Astrocyte of the cerebellum (primary cell): ENCODE measurements at regions not wholly inside any gene's neighbourhood (a gene's known extent, or its start where the extent isn't known, plus 50 kb on each side); places are given as distances from the start of the nearest gene placed in this dataset.

ENCODE experiments used
- DNase-seq: peaks from one replicate; pipeline ENCODE4 v3.0.0-alpha.2; 2011; ENCODE audit warnings: low read depth
- H3K4me3 ChIP-seq: 2 replicates; pipeline ENCODE4 v1.5.1; 2011; ENCODE audit warnings: mild to moderate bottlenecking, low read depth, low read length, moderate library complexity
- CTCF ChIP-seq: IDR thresholded peaks from 2 replicates; pipeline ENCODE4 v1.5.1; 2012; ENCODE audit warnings: low read length, low read depth, moderate library complexity, mild to moderate bottlenecking; ENCODE audit errors: missing control alignments
- in situ Hi-C: cut with HindIII; loops from 2 replicates; pipeline ENCODE4 v1.10.0; 2017; ENCODE audit warnings: low sequenced_read_pairs

DNA sequence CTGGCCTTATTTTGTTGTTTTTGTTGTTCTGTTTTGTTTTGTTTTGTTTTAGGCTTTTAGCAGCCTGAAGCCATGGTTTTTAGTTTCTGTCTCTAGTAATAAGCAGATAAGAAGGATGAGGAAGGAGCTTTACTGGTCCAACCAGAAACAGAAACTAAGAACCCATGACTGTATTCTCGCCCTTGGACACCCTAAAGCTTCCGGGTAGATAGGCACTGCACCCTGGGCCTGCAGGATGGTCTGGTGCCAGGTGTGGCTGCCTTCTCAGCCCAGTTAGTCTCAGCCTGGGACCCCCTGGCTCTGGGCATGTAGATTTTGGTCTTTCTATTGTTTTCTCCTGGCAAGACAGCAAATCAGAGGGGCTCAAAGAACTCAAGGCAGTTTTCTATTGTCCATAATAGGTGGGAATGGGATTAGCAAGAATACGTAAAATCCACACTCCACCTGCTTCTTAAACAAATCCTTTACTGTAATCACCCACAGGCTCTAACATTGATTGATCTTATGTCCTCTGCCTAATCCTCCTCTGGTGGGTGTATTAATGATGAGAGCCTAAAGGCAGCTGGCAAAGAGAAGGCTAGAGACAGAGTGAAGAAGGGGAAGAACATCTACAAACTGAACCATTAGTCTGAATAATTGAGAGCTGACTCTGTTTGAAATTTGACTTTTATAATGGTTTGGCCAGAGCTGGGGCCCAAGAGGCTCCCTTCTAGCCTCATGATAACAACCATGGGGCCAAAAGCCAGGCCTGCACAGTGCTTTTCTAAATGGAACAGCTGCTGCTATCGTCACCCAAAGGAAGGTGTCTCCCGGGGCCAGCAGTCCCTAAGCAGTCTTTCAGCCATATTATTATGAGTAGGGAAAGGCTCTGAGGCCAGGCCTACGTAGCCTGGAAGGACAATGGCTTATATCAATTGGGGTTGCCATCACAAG lies 106.8 kb upstream of the ATP1A1 start:
- no peak overlapping the region for H3K4me3 ChIP-seq
- in situ Hi-C loops = no loop called here
- DNase-seq = no peak
- no peak for TF ChIP-seq CTCF

DNA sequence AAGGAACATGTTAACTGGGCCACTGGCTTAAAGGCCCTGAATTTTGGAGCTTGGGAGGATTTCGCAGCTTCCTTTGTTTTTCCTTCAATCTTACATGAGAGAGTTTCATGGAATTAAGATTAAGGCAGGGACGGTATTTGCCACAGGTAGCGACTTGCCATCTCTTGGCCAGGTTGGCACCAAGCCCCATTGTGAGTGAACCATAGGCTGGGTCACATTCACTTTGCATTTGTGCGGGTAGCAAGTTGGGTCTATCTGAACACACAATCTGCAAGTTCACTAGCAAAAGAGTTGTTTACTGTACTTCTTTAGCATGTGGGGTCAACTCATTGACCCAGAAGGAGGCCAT lies 106.2 kb upstream of the ATP1A1 start:
- TF ChIP-seq CTCF = no peak
- DNase-seq = no peak
- in situ Hi-C loops = no loop called here
- no peak overlapping the region for H3K4me3 ChIP-seq

- no peak for DNase-seq
- in situ Hi-C loops = no loop called here
- TF ChIP-seq CTCF = no peak
Measured at GRCh38 chr1:116268211-116268610, 104.8 kb upstream of the ATP1A1 start.

DNA sequence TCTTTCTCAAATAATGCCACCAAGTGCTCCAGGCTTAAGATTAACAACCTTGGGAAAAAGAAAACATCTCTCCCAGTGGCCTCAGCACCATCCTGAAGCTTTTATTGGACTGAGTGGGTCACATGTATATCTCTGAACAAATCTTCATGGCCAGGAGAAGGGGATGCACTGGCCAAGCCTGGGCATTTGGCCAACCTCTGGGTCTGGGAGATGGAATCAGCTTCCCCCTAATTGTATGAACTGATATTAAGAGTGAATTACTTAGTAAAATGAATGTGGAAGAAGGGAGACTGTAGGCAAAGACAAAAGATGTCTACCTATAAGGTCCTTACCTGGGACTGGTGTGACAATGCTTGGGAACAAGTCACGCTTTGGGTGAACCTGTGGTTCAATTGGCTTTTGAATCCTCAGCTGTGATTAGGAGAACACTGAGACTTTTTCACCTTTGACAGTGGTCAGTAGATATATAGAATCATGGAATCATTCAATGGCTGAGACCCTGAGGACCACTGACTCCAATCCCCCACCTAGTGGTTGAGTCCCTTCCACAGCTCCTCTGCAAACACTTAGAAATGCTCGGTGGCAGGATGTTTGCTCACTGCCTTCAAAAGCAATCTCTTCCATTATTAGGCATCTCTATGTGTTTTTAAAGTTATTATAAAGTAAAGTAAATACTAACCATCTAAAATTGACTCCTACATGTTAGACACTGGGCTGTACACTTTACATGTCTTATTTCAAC lies 102.6 kb upstream of the ATP1A1 start:
- in situ Hi-C loops = no loop called here

More at GRCh38 chr1:116268211-116268610, 104.8 kb upstream of the ATP1A1 start:
- no peak overlapping the region for H3K4me3 ChIP-seq

DNA sequence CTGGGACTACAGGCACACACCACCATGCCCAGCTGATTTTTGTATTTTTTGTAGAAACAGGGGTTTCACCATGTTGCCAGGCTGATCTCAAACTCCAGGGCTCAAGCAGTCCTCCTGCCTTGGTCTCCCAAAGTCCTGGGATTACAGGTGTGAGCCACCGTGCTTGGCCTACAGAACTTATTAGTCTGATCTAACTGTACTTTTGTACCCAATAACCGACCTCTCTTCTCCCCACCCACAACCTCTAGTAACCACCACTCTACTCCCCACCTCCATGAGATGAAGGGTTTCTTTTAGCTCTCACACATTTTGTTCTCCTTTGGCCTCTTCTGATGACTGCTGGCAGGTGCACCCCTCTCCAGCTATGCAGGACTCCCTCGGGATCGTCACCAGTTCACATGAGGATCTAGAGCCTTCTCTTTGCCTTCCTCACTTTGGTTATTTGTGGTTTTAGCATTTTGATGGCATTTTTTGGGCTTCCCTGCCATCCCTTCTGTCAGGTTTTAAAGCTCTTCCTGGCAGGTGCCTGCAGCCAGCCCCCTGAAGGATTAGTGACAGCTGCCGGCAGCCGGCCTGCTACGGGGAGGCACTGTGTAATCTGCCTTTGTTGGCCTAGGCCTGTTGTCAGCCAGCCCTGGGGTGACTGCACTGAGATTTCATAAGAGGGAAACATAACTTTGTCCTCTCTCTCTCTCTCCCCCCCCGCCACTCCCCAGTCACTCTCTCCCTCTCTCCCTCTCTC lies 99.8 kb upstream of the ATP1A1 start:
- DNase-seq = no peak
- no peak overlapping the region for H3K4me3 ChIP-seq
- TF ChIP-seq CTCF = no peak
- in situ Hi-C loops = no loop called here

More for the DNA sequence above, 102.6 kb upstream of the ATP1A1 start:
- H3K4me3 ChIP-seq = no peak overlapping the region
- TF ChIP-seq CTCF = no peak
- no peak for DNase-seq

DNA sequence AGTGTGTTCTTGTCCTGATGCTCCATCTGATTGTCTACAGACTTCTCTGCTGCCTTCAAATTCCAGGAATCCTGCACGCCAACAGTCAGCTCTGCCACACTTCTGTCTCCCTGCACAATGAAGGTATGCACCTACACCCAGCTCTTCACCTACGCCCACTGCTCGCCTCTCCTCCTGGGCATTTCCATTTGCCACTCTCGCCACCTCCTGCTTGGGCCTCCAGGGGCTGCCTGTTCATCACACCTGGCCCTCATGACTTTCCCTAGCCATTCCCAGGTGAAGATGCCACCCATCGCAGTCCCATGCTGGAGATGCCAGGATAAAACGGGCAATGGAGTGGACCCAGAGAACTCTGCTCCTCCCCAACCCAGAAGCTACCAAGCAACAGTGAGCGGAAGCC lies 96.5 kb upstream of the ATP1A1 start:
- no peak for DNase-seq
- no peak overlapping the region for H3K4me3 ChIP-seq
- in situ Hi-C loops = no loop called here
- TF ChIP-seq CTCF = no peak
